ENCODE measurements at regions not wholly inside any gene's neighbourhood (a gene's known extent, or its start where the extent isn't known, plus 50 kb on each side); places are given as distances from the start of the nearest gene placed in this dataset.

GRCh38 chr7:50164559-50165170 lies 71.6 kb upstream of the ZPBP start:
- peak; percentile 63 for ATAC-seq
- DNase-seq (ENCODE audit: low spot score in 2 of 2), result no peak
- Mint-ChIP-seq H3K27ac (peak overlapping the region; percentile 29), H3K9me3 (no peaks in the 10 kb centered on the region), H3K36me3 (no peaks in the 10 kb centered on the region), H3K4me3 (no peak overlapping the region), H3K4me1 (peaks cover 30% of the 10 kb centered on the region)

GRCh38 chr7:50160206-50160605 lies 67.2 kb upstream of the ZPBP start:
- ATAC-seq (no peak), DNase-seq (ENCODE audit: low spot score in 2 of 2) (no peak)
- H3K4me3 Mint-ChIP-seq, result no peak overlapping the region
- H3K4me1 Mint-ChIP-seq, result peaks cover 20% of the 10 kb centered on the region
- no peaks in the 10 kb centered on the region for H3K36me3 Mint-ChIP-seq
- no peak overlapping the region for H3K27ac Mint-ChIP-seq
- H3K9me3 Mint-ChIP-seq, result no peaks in the 10 kb centered on the region

GRCh38 chr7:50159154-50159553 lies 66.1 kb upstream of the ZPBP start:
- no peak for ATAC-seq
- Mint-ChIP-seq H3K9me3 (no peaks in the 10 kb centered on the region), H3K4me1 (peaks cover 10% of the 10 kb centered on the region), H3K4me3 (no peak overlapping the region), H3K27ac (no peak overlapping the region), H3K36me3 (no peaks in the 10 kb centered on the region)
- no peak for DNase-seq (ENCODE audit: low spot score in 2 of 2)

DNA sequence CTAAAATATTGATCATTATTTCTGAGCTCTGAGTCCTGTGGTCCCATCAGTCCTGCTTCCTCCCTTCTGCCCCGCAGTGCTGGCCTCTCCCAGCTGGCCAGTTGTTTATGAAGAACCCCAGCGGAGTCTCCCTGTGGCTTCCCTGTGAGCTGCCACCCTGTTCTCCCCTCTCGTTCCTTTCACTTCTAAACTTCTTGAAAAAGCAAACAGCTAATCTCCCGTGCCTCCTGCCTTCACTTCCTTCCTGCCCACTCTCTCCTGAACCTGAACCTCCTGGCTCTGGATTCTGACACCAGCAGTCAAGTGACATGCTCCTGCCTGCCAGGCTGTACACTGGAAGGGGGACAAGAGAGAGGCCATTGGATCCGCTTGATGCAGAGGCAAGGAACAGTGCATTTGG lies 63.7 kb upstream of the ZPBP start:
- peaks cover 10% of the 10 kb centered on the region for H3K4me1 Mint-ChIP-seq
- ATAC-seq (no peak), DNase-seq (ENCODE audit: low spot score in 2 of 2) (no peak)
- H3K36me3 Mint-ChIP-seq, result no peaks in the 10 kb centered on the region
- no peaks in the 10 kb centered on the region for H3K9me3 Mint-ChIP-seq
- no peak overlapping the region for H3K4me3 Mint-ChIP-seq
- peak overlapping the region; percentile 72 for H3K27ac Mint-ChIP-seq

- ATAC-seq, result peak; percentile 42
- Mint-ChIP-seq H3K27ac (peak overlapping the region; percentile 72), H3K36me3 (no peaks in the 10 kb centered on the region), H3K4me3 (no peak overlapping the region), H3K9me3 (no peaks in the 10 kb centered on the region), H3K4me1 (peaks cover 10% of the 10 kb centered on the region)
- DNase-seq (ENCODE audit: low spot score in 2 of 2), result no peak
Measured at GRCh38 chr7:50156163-50156562, 63.1 kb upstream of the ZPBP start.

DNA sequence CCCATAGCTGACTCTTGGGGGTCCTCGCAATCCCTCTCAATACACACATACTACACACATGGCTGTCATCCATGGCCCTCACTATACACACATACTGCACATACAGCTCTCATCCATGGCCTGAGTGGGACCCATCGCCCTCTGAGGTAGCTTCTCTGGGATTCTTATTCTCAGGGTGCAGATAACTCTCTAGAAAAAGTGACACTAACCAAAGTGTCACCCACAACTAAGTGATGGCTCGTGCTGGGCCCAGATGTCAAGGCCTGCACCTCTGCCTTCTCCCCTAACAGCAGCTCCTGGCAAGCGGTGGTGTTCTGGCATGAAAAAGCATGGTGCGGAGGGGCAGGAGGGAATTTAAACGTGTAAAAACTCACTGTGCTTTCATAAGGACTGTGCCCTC lies 62.7 kb upstream of the ZPBP start:
- H3K4me1 Mint-ChIP-seq, result peaks cover 10% of the 10 kb centered on the region
- no peak overlapping the region for H3K27ac Mint-ChIP-seq
- H3K9me3 Mint-ChIP-seq, result no peaks in the 10 kb centered on the region
- H3K36me3 Mint-ChIP-seq, result no peaks in the 10 kb centered on the region
- H3K4me3 Mint-ChIP-seq, result no peak overlapping the region
- DNase-seq (ENCODE audit: low spot score in 2 of 2), result no peak
- ATAC-seq, result no peak

DNA sequence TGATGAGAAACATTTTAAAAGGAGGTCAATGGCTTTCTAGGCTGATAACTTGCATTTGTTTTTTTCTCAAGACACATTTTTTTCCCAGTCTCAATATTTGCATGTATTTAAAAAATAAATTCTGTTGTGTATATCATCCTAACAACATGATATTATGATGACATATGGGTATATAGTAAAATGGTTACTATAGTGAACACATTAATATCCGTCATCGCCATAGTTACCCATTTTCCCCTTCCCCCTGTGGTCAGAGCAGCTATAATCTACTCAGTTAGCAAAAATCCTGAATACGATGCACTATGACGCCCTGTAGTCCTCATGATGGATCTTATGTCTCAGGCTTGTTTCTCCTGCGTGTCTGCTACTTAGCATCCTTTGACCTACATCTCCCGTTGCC lies 60.9 kb upstream of the ZPBP start:
- Mint-ChIP-seq H3K4me1 (peaks cover 17% of the 10 kb centered on the region), H3K36me3 (no peaks in the 10 kb centered on the region), H3K9me3 (no peaks in the 10 kb centered on the region), H3K27ac (no peak overlapping the region), H3K4me3 (no peak overlapping the region)
- DNase-seq (ENCODE audit: low spot score in 2 of 2) (no peak), ATAC-seq (no peak)

DNA sequence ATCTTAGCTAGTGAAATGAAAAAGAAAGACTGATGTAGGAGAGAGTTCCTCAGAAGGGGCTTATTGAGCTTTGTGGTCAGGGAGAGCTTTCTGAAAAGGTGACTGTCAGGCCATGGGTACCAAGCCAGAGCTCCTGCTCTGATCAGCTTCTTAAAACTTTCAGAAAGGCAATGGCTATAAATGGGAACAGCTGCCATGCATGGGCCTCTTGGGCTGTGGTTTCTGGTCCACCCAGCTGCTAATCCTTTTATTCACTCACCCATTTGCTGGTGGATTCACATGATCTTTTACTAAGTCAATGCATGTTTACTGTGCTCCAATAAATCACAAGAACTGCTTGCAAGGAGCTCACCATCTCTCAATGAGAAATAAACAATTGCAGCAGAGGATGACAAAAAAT lies 60.1 kb upstream of the ZPBP start:
- H3K4me1 Mint-ChIP-seq, result peaks cover 17% of the 10 kb centered on the region
- ATAC-seq (no peak), DNase-seq (ENCODE audit: low spot score in 2 of 2) (no peak)
- H3K36me3 Mint-ChIP-seq, result no peaks in the 10 kb centered on the region
- no peaks in the 10 kb centered on the region for H3K9me3 Mint-ChIP-seq
- no peak overlapping the region for H3K4me3 Mint-ChIP-seq
- H3K27ac Mint-ChIP-seq, result peak overlapping the region; percentile 16

GRCh38 chr7:50152486-50152885 lies 59.4 kb upstream of the ZPBP start:
- Mint-ChIP-seq H3K4me1 (peaks cover 17% of the 10 kb centered on the region), H3K36me3 (no peaks in the 10 kb centered on the region), H3K9me3 (no peaks in the 10 kb centered on the region), H3K4me3 (no peak overlapping the region), H3K27ac (no peak overlapping the region)
- no peak for DNase-seq (ENCODE audit: low spot score in 2 of 2)
- ATAC-seq, result no peak

GRCh38 chr7:50151661-50152060 lies 58.6 kb upstream of the ZPBP start:
- peaks cover 13% of the 10 kb centered on the region for H3K4me1 Mint-ChIP-seq
- H3K36me3 Mint-ChIP-seq, result no peaks in the 10 kb centered on the region
- H3K4me3 Mint-ChIP-seq, result no peak overlapping the region
- ATAC-seq (no peak), DNase-seq (ENCODE audit: low spot score in 2 of 2) (no peak)
- H3K9me3 Mint-ChIP-seq, result no peaks in the 10 kb centered on the region
- no peak overlapping the region for H3K27ac Mint-ChIP-seq

- Mint-ChIP-seq H3K4me3 (no peak overlapping the region), H3K4me1 (peaks cover 7% of the 10 kb centered on the region), H3K27ac (no peak overlapping the region), H3K9me3 (no peaks in the 10 kb centered on the region), H3K36me3 (no peaks in the 10 kb centered on the region)
- ATAC-seq (no peak), DNase-seq (ENCODE audit: low spot score in 2 of 2) (no peak)
Measured at GRCh38 chr7:50151001-50151400, 58.0 kb upstream of the ZPBP start.

GRCh38 chr7:50149369-50149768 lies 56.3 kb upstream of the ZPBP start:
- Mint-ChIP-seq H3K9me3 (no peaks in the 10 kb centered on the region), H3K4me1 (peaks cover 7% of the 10 kb centered on the region), H3K4me3 (no peak overlapping the region), H3K27ac (peak overlapping the region; percentile 56), H3K36me3 (no peaks in the 10 kb centered on the region)
- ATAC-seq, result no peak
- no peak for DNase-seq (ENCODE audit: low spot score in 2 of 2)

- Mint-ChIP-seq H3K9me3 (no peaks in the 10 kb centered on the region), H3K4me1 (peaks cover 7% of the 10 kb centered on the region), H3K4me3 (no peak overlapping the region), H3K27ac (peak overlapping the region; percentile 23), H3K36me3 (no peaks in the 10 kb centered on the region)
- peak; percentile 51 for ATAC-seq
- no peak for DNase-seq (ENCODE audit: low spot score in 2 of 2)
Measured at GRCh38 chr7:50147951-50148808, 55.1 kb upstream of the ZPBP start.

- ATAC-seq (no peak), DNase-seq (ENCODE audit: low spot score in 2 of 2) (no peak)
- H3K4me1 Mint-ChIP-seq, result peaks cover 7% of the 10 kb centered on the region
- H3K4me3 Mint-ChIP-seq, result no peak overlapping the region
- no peaks in the 10 kb centered on the region for H3K9me3 Mint-ChIP-seq
- no peaks in the 10 kb centered on the region for H3K36me3 Mint-ChIP-seq
- H3K27ac Mint-ChIP-seq, result no peak overlapping the region
Measured at GRCh38 chr7:50146692-50147091, 53.6 kb upstream of the ZPBP start.

DNA sequence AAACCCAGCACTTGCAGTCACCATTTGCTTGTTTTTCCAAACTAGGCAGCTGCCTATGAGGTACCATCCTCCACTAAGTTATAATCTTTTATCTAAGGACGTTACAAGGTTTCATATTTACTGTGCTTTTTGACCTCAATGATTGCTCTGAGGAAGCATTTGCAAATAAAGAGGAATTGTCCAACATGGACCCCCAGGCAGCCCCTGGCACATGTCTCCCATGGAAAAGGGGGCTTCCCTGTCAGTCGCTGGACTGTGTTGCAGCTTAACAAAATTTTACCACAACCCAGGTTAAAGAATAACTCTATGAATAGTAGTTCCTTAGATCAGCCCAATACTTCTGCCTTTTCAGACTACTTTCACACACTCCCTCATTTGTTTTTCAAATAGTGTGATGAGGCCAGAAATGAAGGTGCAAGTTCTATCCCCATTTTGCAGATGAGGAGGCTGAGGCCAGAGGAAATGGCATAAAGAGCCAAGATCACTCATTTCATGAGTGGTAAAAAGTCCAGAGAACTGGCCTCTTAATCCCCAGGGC lies 52.8 kb upstream of the ZPBP start:
- DNase-seq (ENCODE audit: low spot score in 2 of 2) (no peak), ATAC-seq (no peak)
- Mint-ChIP-seq H3K36me3 (no peaks in the 10 kb centered on the region), H3K4me1 (peaks cover 7% of the 10 kb centered on the region), H3K9me3 (no peaks in the 10 kb centered on the region), H3K27ac (peak overlapping the region; percentile 23), H3K4me3 (no peak overlapping the region)

GRCh38 chr7:50145226-50145625 lies 52.2 kb upstream of the ZPBP start:
- peak overlapping the region; percentile 23 for H3K27ac Mint-ChIP-seq

More at GRCh38 chr7:50145226-50145625, 52.2 kb upstream of the ZPBP start:
- Mint-ChIP-seq H3K36me3 (no peaks in the 10 kb centered on the region), H3K9me3 (no peaks in the 10 kb centered on the region), H3K4me3 (no peak overlapping the region), H3K4me1 (peaks cover 7% of the 10 kb centered on the region)
- no peak for DNase-seq (ENCODE audit: low spot score in 2 of 2)
- no peak for ATAC-seq
